ENCODE measurements at regions not wholly inside any gene's neighbourhood (a gene's known extent, or its start where the extent isn't known, plus 50 kb on each side); places are given as distances from the start of the nearest gene placed in this dataset.

GRCh38 chr15:59835776-59836175, 146.7 kb upstream of the BNIP2 start:
- no peaks in the 10 kb centered on the region for H3K4me1 ChIP-seq
- H3K27ac ChIP-seq, result no peak overlapping the region
- TF ChIP-seq CTCF (IDR thresholded peaks at IDR 0.05) (no peak), POLR2A (IDR thresholded peaks at IDR 0.05) (no peak)
- intact Hi-C loops (cut with DNase I), result no loop called here
- DNase-seq, result no peak
- no peaks in the 10 kb centered on the region for H3K27me3 ChIP-seq
- WGBS, 2 donors, result 96% methylated on average over 1 of the region's 1 CpG
- no peaks in the 10 kb centered on the region for H3K36me3 ChIP-seq
- no peaks in the 10 kb centered on the region for H3K9me3 ChIP-seq
- no peak overlapping the region for H3K4me3 ChIP-seq (replicated peaks in 1 of 3)

GRCh38 chr15:59834528-59834927, 145.4 kb upstream of the BNIP2 start:
- Histone ChIP-seq H3K27ac (no peak overlapping the region), H3K36me3 (no peaks in the 10 kb centered on the region), H3K4me1 (no peaks in the 10 kb centered on the region), H3K9me3 (no peaks in the 10 kb centered on the region), H3K27me3 (no peaks in the 10 kb centered on the region), H3K4me3 (replicated peaks in 1 of 3) (no peak overlapping the region)
- no peak for DNase-seq
- no peak for TF ChIP-seq CTCF (IDR thresholded peaks at IDR 0.05)
- no peak for TF ChIP-seq POLR2A (IDR thresholded peaks at IDR 0.05)
- 80 to 82% methylated on average over 3 of the region's 3 CpGs for WGBS, 2 donors
- intact Hi-C loops (cut with DNase I), result no loop called here

DNA sequence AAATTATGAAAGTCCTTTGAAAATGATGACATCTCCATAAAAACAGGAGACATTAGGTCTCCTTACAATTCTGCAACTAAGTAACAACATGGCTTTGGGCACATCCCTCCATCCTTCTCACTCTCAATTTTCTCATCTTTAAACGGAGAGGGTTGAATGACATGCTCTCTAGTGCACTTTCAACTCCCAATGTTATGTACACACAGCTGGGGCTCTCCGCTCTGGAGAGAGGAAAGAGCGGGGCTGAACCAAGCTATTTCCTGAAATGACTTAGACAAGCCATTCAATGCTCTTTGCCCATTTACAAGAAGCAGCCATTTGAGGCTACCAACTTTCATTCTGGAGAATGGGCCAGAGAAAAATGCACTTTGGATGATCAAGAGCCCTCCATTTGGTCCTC, 144.2 kb upstream of the BNIP2 start:
- intact Hi-C loops (cut with DNase I), result no loop called here
- no peak for TF ChIP-seq POLR2A (IDR thresholded peaks at IDR 0.05)
- no peak for TF ChIP-seq CTCF (IDR thresholded peaks at IDR 0.05)
- H3K27ac ChIP-seq, result no peak overlapping the region
- no peaks in the 10 kb centered on the region for H3K4me1 ChIP-seq
- no peaks in the 10 kb centered on the region for H3K36me3 ChIP-seq
- DNase-seq, result no peak
- H3K27me3 ChIP-seq, result no peaks in the 10 kb centered on the region
- WGBS, 2 donors, result 43 to 65% methylated on average over 3 of the region's 3 CpGs
- H3K4me3 ChIP-seq (replicated peaks in 1 of 3), result no peak overlapping the region
- H3K9me3 ChIP-seq, result no peaks in the 10 kb centered on the region

DNA sequence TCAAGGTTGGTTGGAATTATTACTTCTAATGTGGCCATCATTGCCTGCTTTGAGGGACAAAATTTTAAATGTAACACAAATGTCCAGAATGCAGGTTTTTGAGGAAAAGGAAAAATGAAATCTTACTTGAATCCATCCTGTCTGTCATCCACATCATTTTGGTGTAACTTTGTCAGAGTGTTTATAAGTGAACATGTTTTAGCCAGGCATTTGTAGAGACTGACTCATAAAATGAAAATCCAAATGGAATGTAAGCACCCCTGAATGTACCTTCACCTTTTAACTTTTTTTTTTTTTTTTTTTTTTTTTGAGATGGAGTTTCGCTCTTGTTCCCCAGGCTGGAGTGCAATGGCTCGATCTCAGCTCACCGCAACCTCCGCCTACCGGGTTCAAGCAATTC, 141.8 kb upstream of the BNIP2 start:
- DNase-seq, result no peak
- Histone ChIP-seq H3K9me3 (no peaks in the 10 kb centered on the region), H3K4me1 (no peaks in the 10 kb centered on the region), H3K4me3 (replicated peaks in 1 of 3) (no peak overlapping the region), H3K27me3 (no peaks in the 10 kb centered on the region), H3K36me3 (no peaks in the 10 kb centered on the region), H3K27ac (no peak overlapping the region)
- 92 to 96% methylated on average over 5 of the region's 5 CpGs for WGBS, 2 donors
- TF ChIP-seq CTCF (IDR thresholded peaks at IDR 0.05) (no peak), POLR2A (IDR thresholded peaks at IDR 0.05) (no peak)
- intact Hi-C loops (cut with DNase I), result no loop called here

DNA sequence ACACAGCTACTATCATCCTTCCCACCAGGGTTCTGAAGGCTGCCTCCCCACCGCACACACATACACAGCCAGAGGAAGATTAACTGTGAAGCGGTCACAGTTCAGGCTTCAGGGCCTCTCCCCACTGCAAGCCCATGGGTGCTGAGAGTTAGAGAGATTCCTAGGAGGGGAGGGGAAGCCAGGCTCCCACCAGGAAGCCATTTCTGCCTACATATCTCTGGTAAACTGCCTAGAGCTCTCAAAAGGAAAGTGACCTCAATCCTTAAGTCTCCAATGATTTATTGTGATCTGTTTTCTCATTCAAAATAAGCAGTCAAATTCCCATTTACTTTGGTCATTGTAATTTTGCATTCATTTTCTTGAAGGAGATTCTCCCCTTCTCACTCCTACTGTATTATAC, 141.0 kb upstream of the BNIP2 start:
- Histone ChIP-seq H3K4me3 (replicated peaks in 1 of 3) (no peak overlapping the region), H3K36me3 (no peaks in the 10 kb centered on the region), H3K9me3 (no peaks in the 10 kb centered on the region), H3K4me1 (no peaks in the 10 kb centered on the region), H3K27ac (no peak overlapping the region), H3K27me3 (no peaks in the 10 kb centered on the region)
- no peak for DNase-seq
- intact Hi-C loops (cut with DNase I), result no loop called here
- TF ChIP-seq POLR2A (IDR thresholded peaks at IDR 0.05) (no peak), CTCF (IDR thresholded peaks at IDR 0.05) (no peak)
- WGBS, 2 donors, result 100% methylated on average over 2 of the region's 2 CpGs
